ENCODE measurements at regions not wholly inside any gene's neighbourhood (a gene's known extent, or its start where the extent isn't known, plus 50 kb on each side); places are given as distances from the start of the nearest gene placed in this dataset.

GRCh38 chr6:170212956-170213636 lies 77.8 kb downstream of the DLL1 start:
- no peak for DNase-seq

- no peak for DNase-seq
Observed at GRCh38 chr6:170212051-170212756, 78.7 kb downstream of the DLL1 start.

- no peak for DNase-seq
Observed at GRCh38 chr6:170211404-170212025, 79.4 kb downstream of the DLL1 start.

GRCh38 chr6:170210651-170211403 lies 80.1 kb downstream of the DLL1 start:
- DNase-seq, result no peak

GRCh38 chr6:170210026-170210390 lies 80.9 kb downstream of the DLL1 start:
- no peak for DNase-seq

GRCh38 chr6:170209354-170210025 lies 81.4 kb downstream of the DLL1 start:
- DNase-seq, result no peak

- DNase-seq, result no peak
Observed at GRCh38 chr6:170208651-170209353, 82.1 kb downstream of the DLL1 start.

- no peak for DNase-seq
Observed at GRCh38 chr6:170208182-170208601, 82.7 kb downstream of the DLL1 start.

- no peak for DNase-seq
Observed at GRCh38 chr6:170207586-170208181, 83.2 kb downstream of the DLL1 start.

- DNase-seq, result no peak
Observed at GRCh38 chr6:170206851-170207431, 83.9 kb downstream of the DLL1 start.

- DNase-seq, result no peak
Observed at GRCh38 chr6:170206317-170206621, 84.6 kb downstream of the DLL1 start.

- DNase-seq, result no peak
Observed at GRCh38 chr6:170205534-170206316, 85.2 kb downstream of the DLL1 start.

GRCh38 chr6:170205126-170205525 lies 85.8 kb downstream of the DLL1 start:
- no peak for DNase-seq

GRCh38 chr6:170203212-170203611 lies 87.7 kb downstream of the DLL1 start:
- DNase-seq, result no peak

GRCh38 chr6:170202416-170203135 lies 88.3 kb downstream of the DLL1 start:
- DNase-seq, result no peak

- DNase-seq, result no peak
Observed at GRCh38 chr6:170201361-170201760, 89.5 kb downstream of the DLL1 start.

- DNase-seq, result no peak
Observed at GRCh38 chr6:170200458-170200891, 90.4 kb downstream of the DLL1 start.

GRCh38 chr6:170199716-170200115 lies 91.2 kb downstream of the DLL1 start:
- DNase-seq, result no peak

- no peak for DNase-seq
Observed at GRCh38 chr6:170198298-170198697, 92.6 kb downstream of the DLL1 start.

GRCh38 chr6:170193326-170193821 lies 97.5 kb downstream of the DLL1 start:
- no peak for DNase-seq

All from T-helper 9 cell (primary cell).